Activated CD4-positive, alpha-beta memory T cell treated with anti-CD3 and anti-CD28 coated beads for 36 hours (primary cell): ENCODE measurements at regions not wholly inside any gene's neighbourhood (a gene's known extent, or its start where the extent isn't known, plus 50 kb on each side); places are given as distances from the start of the nearest gene placed in this dataset.
"Not testable (repeated sequence)": the region's sequence is repeated elsewhere in the genome, so short reads cannot be mapped to it uniquely, and the experiment has no call there.

Source experiments
- CTCF ChIA-PET: fragments of 350-600 bp; sonication (Branson Sonifier 250); formaldehyde crosslinking; loops from one replicate; lab custom pipeline; 2021; ENCODE audit warnings: antibody characterized with exemption, inconsistent platforms; lab: Charles Lee
- POLR2A ChIA-PET: fragments of 350-600 bp; sonication (Branson Sonifier 250); formaldehyde crosslinking; loops from one replicate; lab custom pipeline; 2021; ENCODE audit warnings: antibody characterized with exemption; lab: Charles Lee
- DNase-seq: peaks from one replicate; pipeline ENCODE4 v3.0.0-alpha.2; 2020
- H3K27ac Mint-ChIP-seq: one replicate; pipeline ENCODE4 v1.8.0; 2021; ENCODE audit warnings: mixed read lengths
- H3K27me3 Mint-ChIP-seq: one replicate; pipeline ENCODE4 v1.8.0; 2021; ENCODE audit warnings: mixed read lengths
- H3K36me3 Mint-ChIP-seq: one replicate; pipeline ENCODE4 v1.8.0; 2021; ENCODE audit warnings: mixed read lengths
- H3K4me1 Mint-ChIP-seq: one replicate; pipeline ENCODE4 v1.8.0; 2021; ENCODE audit warnings: low read depth, mixed read lengths
- H3K4me3 Mint-ChIP-seq: one replicate; pipeline ENCODE4 v1.8.0; 2021; ENCODE audit warnings: mild to moderate bottlenecking, mixed read lengths
- H3K9me3 Mint-ChIP-seq: one replicate; pipeline ENCODE4 v1.8.0; 2021; ENCODE audit warnings: mixed read lengths
- intact Hi-C: fragments of 100-400 bp; cut with micrococcal nuclease; formaldehyde crosslinking; loops from one replicate; pipeline ENCODE4 v1.15.1; 2023

DNA sequence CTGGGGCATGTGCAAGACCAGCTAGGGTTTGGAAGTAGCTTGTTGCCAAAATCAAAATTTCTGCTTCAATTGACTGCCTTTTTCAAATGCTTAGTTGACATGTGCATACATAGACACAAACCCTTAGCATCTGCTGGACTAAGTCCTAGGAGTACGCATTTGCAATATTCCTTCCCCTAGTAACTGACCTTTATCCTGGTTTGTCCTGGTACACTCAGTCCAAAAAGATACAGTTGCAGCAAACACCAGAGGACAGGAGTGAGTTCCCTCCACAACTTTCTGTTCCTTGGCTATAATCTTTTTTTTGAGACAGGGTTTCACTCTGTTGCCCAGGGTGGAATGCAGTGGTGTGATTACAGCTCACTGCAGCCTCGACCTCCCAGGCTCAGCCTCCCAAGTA, 290.2 kb upstream of the ERCC4 start:
- Mint-ChIP-seq H3K27ac (no peak overlapping the region), H3K27me3 (no peaks in the 10 kb centered on the region), H3K4me3 (no peak overlapping the region), H3K36me3 (no peaks in the 10 kb centered on the region), H3K4me1 (no peaks in the 10 kb centered on the region), H3K9me3 (no peaks in the 10 kb centered on the region)
- DNase-seq: no peak
- ChIA-PET CTCF (no interaction called here), POLR2A (no interaction called here)
- intact Hi-C loops: no loop called here

- H3K36me3 Mint-ChIP-seq: no peaks in the 10 kb centered on the region
- CTCF ChIA-PET: no interaction called here
These were observed 289.6 kb upstream of the ERCC4 start for GRCh38 chr16:13630374-13630773.

DNA sequence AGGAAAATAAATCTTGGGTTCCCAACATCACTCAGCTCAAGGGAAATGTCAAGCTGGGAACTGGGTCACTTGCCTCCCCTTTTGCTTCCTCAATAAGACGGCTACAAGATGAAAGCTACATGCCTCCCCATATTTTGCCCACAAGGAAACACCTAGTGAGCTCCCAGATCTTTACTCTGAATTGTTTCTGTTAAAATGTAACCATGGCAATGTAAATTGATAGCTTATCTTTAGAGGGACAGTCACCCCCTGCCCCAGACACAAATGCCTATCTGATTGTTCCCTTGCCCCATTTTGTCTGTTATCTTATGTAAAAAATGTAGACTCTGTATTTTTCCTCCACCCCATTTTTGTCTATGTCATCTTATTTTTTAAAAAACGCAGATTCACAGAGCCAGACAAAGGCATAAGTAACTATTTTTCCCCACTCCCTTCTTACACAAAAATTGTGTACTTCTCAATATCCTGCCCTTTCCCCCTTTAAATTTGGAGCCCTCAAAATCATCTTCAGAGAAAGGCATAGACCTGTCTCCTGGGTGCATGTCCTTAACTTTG, 288.7 kb upstream of the ERCC4 start:
- Mint-ChIP-seq H3K9me3 (no peaks in the 10 kb centered on the region), H3K36me3 (no peaks in the 10 kb centered on the region), H3K27me3 (no peaks in the 10 kb centered on the region), H3K4me3 (no peak overlapping the region), H3K27ac (no peak overlapping the region), H3K4me1 (no peaks in the 10 kb centered on the region)
- POLR2A ChIA-PET: no interaction called here
- CTCF ChIA-PET: no interaction called here
- intact Hi-C loops: no loop called here
- no peak for DNase-seq

More at GRCh38 chr16:13630374-13630773, 289.6 kb upstream of the ERCC4 start:
- H3K27me3 Mint-ChIP-seq: no peaks in the 10 kb centered on the region
- POLR2A ChIA-PET: no interaction called here
- H3K9me3 Mint-ChIP-seq: no peaks in the 10 kb centered on the region
- DNase-seq: no peak
- no peak overlapping the region for H3K4me3 Mint-ChIP-seq
- H3K4me1 Mint-ChIP-seq: no peaks in the 10 kb centered on the region
- no peak overlapping the region for H3K27ac Mint-ChIP-seq
- intact Hi-C loops: no loop called here

- Mint-ChIP-seq H3K27ac (no peak overlapping the region), H3K4me1 (no peaks in the 10 kb centered on the region), H3K4me3 (no peak overlapping the region), H3K36me3 (no peaks in the 10 kb centered on the region), H3K27me3 (no peaks in the 10 kb centered on the region), H3K9me3 (no peaks in the 10 kb centered on the region)
- CTCF ChIA-PET: no interaction called here
- DNase-seq: no peak
- intact Hi-C loops: no loop called here
- POLR2A ChIA-PET: no interaction called here
These were observed 288.0 kb upstream of the ERCC4 start for GRCh38 chr16:13631916-13632315.

DNA sequence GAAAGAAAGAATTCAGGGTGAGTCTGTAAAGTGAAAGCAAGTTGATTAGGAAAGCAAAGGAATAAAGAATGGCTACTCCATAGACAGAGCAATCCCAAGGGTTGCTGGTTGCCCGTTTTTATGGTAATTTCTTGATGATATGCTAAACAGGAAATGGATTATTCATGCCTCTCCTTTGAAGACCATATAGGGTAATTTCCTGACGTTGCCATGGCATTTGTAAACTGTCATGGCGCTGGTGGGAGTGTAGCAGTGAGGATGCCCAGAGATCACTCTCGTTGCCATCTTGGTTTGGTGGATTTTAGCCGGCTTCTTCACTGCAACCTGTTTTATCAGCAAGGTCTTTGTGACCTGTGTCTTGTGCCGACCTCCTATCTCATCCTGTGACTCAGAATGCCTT, 287.4 kb upstream of the ERCC4 start:
- DNase-seq, H3K9me3 Mint-ChIP-seq, CTCF ChIA-PET, POLR2A ChIA-PET, H3K27me3 Mint-ChIP-seq, H3K4me1 Mint-ChIP-seq, intact Hi-C loops, H3K4me3 Mint-ChIP-seq, H3K27ac Mint-ChIP-seq, H3K36me3 Mint-ChIP-seq: not testable (repeated sequence)

DNA sequence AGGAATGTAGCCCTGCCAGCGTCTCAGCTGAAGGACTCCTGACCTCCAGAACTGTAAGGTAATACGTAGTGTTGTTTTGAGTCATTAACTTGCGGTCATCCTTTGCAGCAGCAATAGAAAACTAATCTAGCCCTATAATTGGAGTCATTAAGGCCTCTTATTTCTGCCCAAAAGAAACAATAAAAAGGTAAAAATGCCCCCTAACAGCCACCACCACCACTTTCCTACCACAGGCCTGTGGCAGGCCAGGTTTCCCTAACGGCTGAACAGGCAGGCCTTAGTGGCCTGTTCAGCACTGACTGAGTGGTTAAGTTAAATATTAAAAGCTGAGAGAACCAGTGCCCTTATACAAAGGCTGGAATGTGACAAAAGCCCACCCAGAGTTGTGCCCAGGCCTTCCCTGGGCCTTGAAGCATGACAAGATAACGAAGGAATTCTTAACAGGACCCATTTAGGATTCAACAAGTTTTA, 286.5 kb upstream of the ERCC4 start:
- intact Hi-C loops: no loop called here
- H3K36me3 Mint-ChIP-seq: no peaks in the 10 kb centered on the region
- no peaks in the 10 kb centered on the region for H3K9me3 Mint-ChIP-seq
- no peaks in the 10 kb centered on the region for H3K27me3 Mint-ChIP-seq
- DNase-seq: no peak
- H3K4me1 Mint-ChIP-seq: no peaks in the 10 kb centered on the region
- no peak overlapping the region for H3K27ac Mint-ChIP-seq
- H3K4me3 Mint-ChIP-seq: no peak overlapping the region
- CTCF ChIA-PET: no interaction called here
- POLR2A ChIA-PET: no interaction called here

DNA sequence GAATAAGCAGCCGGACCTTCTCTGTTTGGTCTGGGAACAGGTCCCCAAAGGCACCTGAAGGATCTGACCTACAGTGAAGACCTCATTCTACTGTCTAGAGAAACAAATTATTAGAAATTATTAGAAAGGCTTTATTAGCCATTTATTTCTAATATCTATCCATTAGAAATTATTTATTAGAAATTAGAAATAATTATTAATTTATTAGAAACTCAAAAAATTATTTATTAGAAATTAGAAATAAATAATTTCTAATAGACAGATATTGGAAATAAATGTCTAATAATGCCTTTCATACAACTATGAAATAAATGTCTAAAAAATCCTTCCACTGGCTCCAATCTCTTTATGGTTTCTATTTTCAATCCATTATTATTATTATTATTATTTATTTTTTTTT, 285.7 kb upstream of the ERCC4 start:
- no peaks in the 10 kb centered on the region for H3K9me3 Mint-ChIP-seq
- intact Hi-C loops: no loop called here
- ChIA-PET POLR2A (no interaction called here), CTCF (no interaction called here)
- no peak for DNase-seq
- H3K4me3 Mint-ChIP-seq: no peak overlapping the region
- no peaks in the 10 kb centered on the region for H3K27me3 Mint-ChIP-seq
- H3K4me1 Mint-ChIP-seq: no peaks in the 10 kb centered on the region
- H3K27ac Mint-ChIP-seq: no peak overlapping the region
- no peaks in the 10 kb centered on the region for H3K36me3 Mint-ChIP-seq

- intact Hi-C loops: no loop called here
- no peaks in the 10 kb centered on the region for H3K4me1 Mint-ChIP-seq
- DNase-seq: no peak
- no peak overlapping the region for H3K27ac Mint-ChIP-seq
- ChIA-PET CTCF (no interaction called here), POLR2A (no interaction called here)
- H3K9me3 Mint-ChIP-seq: no peaks in the 10 kb centered on the region
- H3K36me3 Mint-ChIP-seq: no peaks in the 10 kb centered on the region
- no peaks in the 10 kb centered on the region for H3K27me3 Mint-ChIP-seq
- H3K4me3 Mint-ChIP-seq: no peak overlapping the region
These were observed 285.0 kb upstream of the ERCC4 start for GRCh38 chr16:13634959-13635358.

DNA sequence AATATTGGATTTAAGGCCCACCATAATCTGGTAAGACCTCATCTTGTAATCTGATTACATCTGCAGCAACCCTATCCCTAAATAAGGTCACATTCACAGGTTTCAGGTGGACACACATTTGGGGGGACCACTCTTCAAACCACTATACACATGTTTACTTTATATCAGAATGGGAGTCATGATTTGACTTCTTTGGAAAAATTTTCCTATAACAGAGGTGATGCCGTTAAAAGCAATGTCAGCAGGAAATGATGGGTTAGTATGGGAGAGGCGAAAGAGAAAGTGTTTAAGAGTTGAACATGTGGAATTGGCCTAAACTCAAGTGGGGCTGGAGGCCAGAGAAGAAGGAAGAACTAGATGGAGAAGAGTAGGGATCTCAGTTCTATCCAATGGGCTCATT, 281.7 kb upstream of the ERCC4 start:
- DNase-seq: no peak
- Mint-ChIP-seq H3K27ac (no peak overlapping the region), H3K36me3 (no peaks in the 10 kb centered on the region), H3K4me3 (no peak overlapping the region), H3K9me3 (peaks cover 3% of the 10 kb centered on the region), H3K4me1 (no peaks in the 10 kb centered on the region), H3K27me3 (no peaks in the 10 kb centered on the region)
- POLR2A ChIA-PET: no interaction called here
- CTCF ChIA-PET: no interaction called here
- intact Hi-C loops: no loop called here

GRCh38 chr16:13643412-13643811, 276.5 kb upstream of the ERCC4 start:
- no peak for DNase-seq
- no peaks in the 10 kb centered on the region for H3K4me1 Mint-ChIP-seq
- peaks cover 3% of the 10 kb centered on the region for H3K9me3 Mint-ChIP-seq
- no peak overlapping the region for H3K4me3 Mint-ChIP-seq
- peaks cover 3% of the 10 kb centered on the region for H3K27me3 Mint-ChIP-seq
- H3K27ac Mint-ChIP-seq: no peak overlapping the region
- POLR2A ChIA-PET: no interaction called here
- H3K36me3 Mint-ChIP-seq: no peaks in the 10 kb centered on the region
- CTCF ChIA-PET: no interaction called here
- intact Hi-C loops: no loop called here

- peaks cover 3% of the 10 kb centered on the region for H3K9me3 Mint-ChIP-seq
- no peak for DNase-seq
- H3K27ac Mint-ChIP-seq: no peak overlapping the region
- no peaks in the 10 kb centered on the region for H3K36me3 Mint-ChIP-seq
- no peaks in the 10 kb centered on the region for H3K4me1 Mint-ChIP-seq
- POLR2A ChIA-PET: no interaction called here
- CTCF ChIA-PET: no interaction called here
- intact Hi-C loops: no loop called here
- no peak overlapping the region for H3K4me3 Mint-ChIP-seq
- H3K27me3 Mint-ChIP-seq: peaks cover 3% of the 10 kb centered on the region
These were observed 274.2 kb upstream of the ERCC4 start for GRCh38 chr16:13645601-13646245.

DNA sequence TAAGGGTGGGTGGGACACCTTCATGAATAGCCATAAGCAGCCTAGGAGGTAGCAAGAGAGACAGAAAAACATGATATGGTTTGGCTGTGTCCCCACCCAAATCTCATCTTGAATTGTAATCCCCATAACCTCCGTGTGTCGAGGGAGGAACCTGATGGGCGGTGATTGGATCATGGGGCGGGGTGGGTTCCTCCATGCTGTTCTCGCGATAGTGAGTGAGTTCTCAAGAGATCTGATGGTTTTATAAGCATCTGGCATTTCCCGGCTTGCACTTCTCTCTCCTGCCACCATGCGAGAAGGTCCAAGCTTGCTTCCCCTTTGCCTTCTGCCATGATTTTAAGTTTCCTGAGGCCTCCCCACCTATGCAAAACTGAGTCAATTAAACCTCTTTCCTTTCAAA, 259.1 kb upstream of the ERCC4 start:
- POLR2A ChIA-PET: no interaction called here
- DNase-seq: no peak

GRCh38 chr16:13665876-13666275, 254.1 kb upstream of the ERCC4 start:
- no peak overlapping the region for H3K4me3 Mint-ChIP-seq
- H3K4me1 Mint-ChIP-seq: no peaks in the 10 kb centered on the region
- no peaks in the 10 kb centered on the region for H3K27me3 Mint-ChIP-seq
- ChIA-PET CTCF (no interaction called here), POLR2A (no interaction called here)
- DNase-seq: no peak
- no peaks in the 10 kb centered on the region for H3K9me3 Mint-ChIP-seq
- H3K36me3 Mint-ChIP-seq: no peaks in the 10 kb centered on the region
- no peak overlapping the region for H3K27ac Mint-ChIP-seq
- intact Hi-C loops: no loop called here

More for the DNA sequence above, 259.1 kb upstream of the ERCC4 start:
- Mint-ChIP-seq H3K27ac (no peak overlapping the region), H3K4me3 (no peak overlapping the region), H3K9me3 (no peaks in the 10 kb centered on the region), H3K27me3 (no peaks in the 10 kb centered on the region), H3K36me3 (no peaks in the 10 kb centered on the region), H3K4me1 (no peaks in the 10 kb centered on the region)
- intact Hi-C loops: no loop called here
- CTCF ChIA-PET: no interaction called here
